Testis (tissue), 2 donors: ENCODE measurements at regions not wholly inside any gene's neighbourhood (a gene's known extent, or its start where the extent isn't known, plus 50 kb on each side); places are given as distances from the start of the nearest gene placed in this dataset.

Experiments used
- DNase-seq: peaks from one replicate; pipeline ENCODE4 v3.0.0-alpha.2; 2019
- H3K27ac ChIP-seq, 2 donors: fragments of 200-600 bp; sonication (generic); one replicate each; pipeline ENCODE4 v1.5.1; 2019
- H3K27me3 ChIP-seq: fragments of 200-600 bp; sonication (generic); one replicate; pipeline ENCODE4 v1.5.1; 2019
- H3K36me3 ChIP-seq: fragments of 200-600 bp; sonication (generic); one replicate; pipeline ENCODE4 v1.5.1; 2017; ENCODE audit warnings: low read depth; ENCODE audit errors: missing control alignments
- H3K4me1 ChIP-seq: fragments of 200-600 bp; sonication (generic); one replicate; pipeline ENCODE4 v1.5.1; 2019
- H3K4me3 ChIP-seq, 2 donors: fragments of 200-600 bp; sonication (generic); one replicate each; pipeline ENCODE4 v1.5.1; 2017 to 2019
- H3K9me3 ChIP-seq: fragments of 200-600 bp; sonication (generic); one replicate; pipeline ENCODE4 v1.5.1; 2017
- CTCF ChIP-seq, 3 experiments: fragments of 450-650 bp in 2 of 3; fragments of 200-600 bp in 1 of 3; sonication (generic) in 1 of 3; IDR thresholded peaks; one replicate each; pipeline ENCODE4 v1.5.1; 2016 to 2019; ENCODE audit warnings: antibody characterized with exemption in 3 of 3, mild to moderate bottlenecking in 2 of 3, moderate library complexity in 1 of 3
- POLR2A ChIP-seq: fragments of 450-650 bp; IDR thresholded peaks from one replicate; pipeline ENCODE4 v1.6.1; 2017; ENCODE audit warnings: antibody characterized with exemption, mild to moderate bottlenecking, moderate library complexity
- WGBS, 2 donors: methylation state at CpG; one replicate each; pipeline ENCODE4 v1.1.5; 2018; 5-methylcytosine and 5-hydroxymethylcytosine counted together
- intact Hi-C: fragments of 100-400 bp; cut with DNase I; formaldehyde crosslinking; loops from one replicate; pipeline ENCODE4 v1.15.1; 2023; ENCODE audit warnings: low total_unique reads

GRCh38 chr6:2560917-2561698 is 189.6 kb downstream of the MYLK4 start:
- H3K4me1 ChIP-seq, result no peaks in the 10 kb centered on the region
- DNase-seq, result peak; percentile 34
- no peaks in the 10 kb centered on the region for H3K27me3 ChIP-seq
- H3K27ac ChIP-seq, result no peak overlapping the region
- H3K9me3 ChIP-seq, result no peaks in the 10 kb centered on the region
- intact Hi-C loops, result no loop called here
- TF ChIP-seq POLR2A, result no peak
- no peak for TF ChIP-seq CTCF (IDR thresholded peaks at IDR 0.05)
- no peaks in the 10 kb centered on the region for H3K36me3 ChIP-seq
- H3K4me3 ChIP-seq, result no peak overlapping the region
- 38 to 57% methylated on average over 12 of the region's 12 CpGs for WGBS, 2 donors

GRCh38 chr6:2560140-2560818 is 190.4 kb downstream of the MYLK4 start:
- intact Hi-C loops, result no loop called here
- H3K4me3 ChIP-seq, result no peak overlapping the region
- no peaks in the 10 kb centered on the region for H3K9me3 ChIP-seq
- TF ChIP-seq CTCF (IDR thresholded peaks at IDR 0.05), result no peak
- DNase-seq, result no peak
- H3K4me1 ChIP-seq, result no peaks in the 10 kb centered on the region
- no peak overlapping the region for H3K27ac ChIP-seq
- no peaks in the 10 kb centered on the region for H3K36me3 ChIP-seq
- no peaks in the 10 kb centered on the region for H3K27me3 ChIP-seq
- WGBS, 2 donors, result 86 to 89% methylated on average over 8 of the region's 8 CpGs

GRCh38 chr6:2558861-2559801 is 191.6 kb downstream of the MYLK4 start:
- DNase-seq, result no peak
- Histone ChIP-seq H3K36me3 (no peaks in the 10 kb centered on the region), H3K4me1 (no peaks in the 10 kb centered on the region), H3K27me3 (no peaks in the 10 kb centered on the region), H3K9me3 (no peaks in the 10 kb centered on the region), H3K4me3 (no peak overlapping the region), H3K27ac (no peak overlapping the region)
- intact Hi-C loops, result no loop called here
- WGBS, 2 donors, result 62 to 76% methylated on average over 25 of the region's 25 CpGs
- TF ChIP-seq CTCF (IDR thresholded peaks at IDR 0.05) (no peak), POLR2A (no peak)

GRCh38 chr6:2558098-2558680 is 192.5 kb downstream of the MYLK4 start:
- DNase-seq, result no peak
- intact Hi-C loops, result no loop called here
- TF ChIP-seq POLR2A (no peak), CTCF (IDR thresholded peaks at IDR 0.05) (no peak)
- Histone ChIP-seq H3K36me3 (no peaks in the 10 kb centered on the region), H3K27me3 (no peaks in the 10 kb centered on the region), H3K4me1 (no peaks in the 10 kb centered on the region), H3K9me3 (no peaks in the 10 kb centered on the region), H3K27ac (no peak overlapping the region), H3K4me3 (no peak overlapping the region)
- 88 to 89% methylated on average over 13 of the region's 13 CpGs for WGBS, 2 donors
